Naive thymus-derived CD4-positive, alpha-beta T cell (primary cell): ENCODE measurements at regions not wholly inside any gene's neighbourhood (a gene's known extent, or its start where the extent isn't known, plus 50 kb on each side); places are given as distances from the start of the nearest gene placed in this dataset.

Experiments used
- ATAC-seq: fragments of 150-1000 bp; cut with Tn5 transposase; 2 replicates; pipeline ENCODE4 v1.10.0; 2021; ENCODE audit warnings: mild to moderate bottlenecking, moderate library complexity
- CTCF ChIA-PET: fragments of 350-600 bp; sonication (Branson Sonifier 250); formaldehyde crosslinking; loops from one replicate; lab custom pipeline; 2021; ENCODE audit warnings: antibody characterized with exemption; lab: Charles Lee
- POLR2A ChIA-PET: fragments of 350-600 bp; sonication (Branson Sonifier 250); formaldehyde crosslinking; loops from one replicate; lab custom pipeline; 2021; ENCODE audit warnings: antibody characterized with exemption, inconsistent platforms; lab: Charles Lee
- DNase-seq, 9 donors: peaks; one replicate each; pipeline versions ENCODE4 v3.0.0 to v3.0.0-alpha.2; 2020 to 2022; ENCODE audit warnings: mixed read lengths in 1 of 9
- H3K27ac ChIP-seq: one replicate; pipeline ENCODE4 v1.7.0; 2013; ENCODE audit warnings: mild to moderate bottlenecking, low read depth, low read length, moderate library complexity
- H3K27me3 ChIP-seq, 2 donors: one replicate each; pipeline ENCODE4 v1.7.0; 2013; ENCODE audit warnings: low read length in 2 of 2, mild to moderate bottlenecking in 2 of 2, moderate library complexity in 2 of 2; ENCODE audit not compliant: control insufficient read depth in 2 of 2, insufficient read depth in 2 of 2
- H3K36me3 ChIP-seq, 3 experiments: 1 replicate in 2 of 3; 2 replicates in 1 of 3; pipeline ENCODE4 v1.7.0; 2013; ENCODE audit warnings: low read length in 3 of 3, mild to moderate bottlenecking in 3 of 3, moderate library complexity in 1 of 3; ENCODE audit not compliant: insufficient read depth in 3 of 3, control insufficient read depth in 2 of 3
- H3K4me1 ChIP-seq, 2 donors: one replicate each; pipeline ENCODE4 v1.7.0; 2013; ENCODE audit warnings: low read length in 2 of 2, mild to moderate bottlenecking in 2 of 2, moderate library complexity in 1 of 2; ENCODE audit not compliant: control insufficient read depth in 2 of 2, insufficient read depth in 2 of 2
- H3K4me3 ChIP-seq: 2 replicates; pipeline ENCODE4 v1.7.0; 2013; ENCODE audit warnings: mild to moderate bottlenecking, low read length
- H3K9me3 ChIP-seq, 3 experiments: 1 replicate in 2 of 3; 2 replicates in 1 of 3; pipeline ENCODE4 v1.7.0; 2013; ENCODE audit warnings: low read length in 3 of 3; ENCODE audit not compliant: control insufficient read depth in 2 of 3
- H3K27ac Mint-ChIP-seq, 9 donors: one replicate each; pipeline ENCODE4 v1.8.0; 2020 to 2022; ENCODE audit warnings: mixed read lengths in 9 of 9, mild to moderate bottlenecking in 8 of 9, moderate library complexity in 5 of 9, inconsistent platforms in 2 of 9
- H3K27me3 Mint-ChIP-seq, 5 donors: one replicate each; pipeline ENCODE4 v1.8.0; 2021 to 2022; ENCODE audit warnings: mixed read lengths in 5 of 5, mild to moderate bottlenecking in 1 of 5
- H3K36me3 Mint-ChIP-seq, 5 donors: one replicate each; pipeline ENCODE4 v1.8.0; 2020 to 2022; ENCODE audit warnings: mixed read lengths in 5 of 5, mild to moderate bottlenecking in 3 of 5, inconsistent platforms in 1 of 5
- H3K4me1 Mint-ChIP-seq, 7 donors: one replicate each; pipeline ENCODE4 v1.8.0; 2020 to 2022; ENCODE audit warnings: mixed read lengths in 7 of 7, mild to moderate bottlenecking in 3 of 7, inconsistent platforms in 1 of 7
- H3K4me3 Mint-ChIP-seq, 10 donors: one replicate each; pipeline ENCODE4 v1.8.0; 2020 to 2022; ENCODE audit warnings: mild to moderate bottlenecking in 10 of 10, mixed read lengths in 10 of 10, moderate library complexity in 6 of 10, inconsistent platforms in 2 of 10
- H3K9me3 Mint-ChIP-seq, 11 donors: one replicate each; pipeline ENCODE4 v1.8.0; 2020 to 2022; ENCODE audit warnings: mixed read lengths in 11 of 11, mild to moderate bottlenecking in 4 of 11, inconsistent platforms in 1 of 11, moderate library complexity in 1 of 11
- intact Hi-C, 2 donors: fragments of 100-400 bp; cut with micrococcal nuclease; formaldehyde crosslinking; loops; one replicate each; pipeline ENCODE4 v1.15.1; 2023

- H3K4me3 Mint-ChIP-seq = no peak overlapping the region
- H3K9me3 ChIP-seq = no peaks in the 10 kb centered on the region
- ATAC-seq (no peak), DNase-seq (no peak)
- no peaks in the 10 kb centered on the region for H3K36me3 ChIP-seq
- H3K4me1 ChIP-seq = no peaks in the 10 kb centered on the region
- peaks cover 0 to 24% (median 4%) of the 10 kb centered on the region in 11 donors for H3K9me3 Mint-ChIP-seq
- no peaks in the 10 kb centered on the region for H3K36me3 Mint-ChIP-seq
- no peak overlapping the region for H3K27ac Mint-ChIP-seq
- ChIA-PET POLR2A (no interaction called here), CTCF (no interaction called here)
- peaks cover 0 to 5% (median 3%) of the 10 kb centered on the region in 5 donors for H3K27me3 Mint-ChIP-seq
- no peaks in the 10 kb centered on the region for H3K27me3 ChIP-seq
- intact Hi-C loops = no loop called here
- no peak overlapping the region for H3K4me3 ChIP-seq
- no peak overlapping the region for H3K27ac ChIP-seq
- no peaks in the 10 kb centered on the region for H3K4me1 Mint-ChIP-seq
Measured at GRCh38 chr17:70230850-70231640, 61.7 kb downstream of the KCNJ2 start.

- Histone ChIP-seq H3K27me3 (no peaks in the 10 kb centered on the region), H3K4me1 (no peaks in the 10 kb centered on the region), H3K9me3 (no peaks in the 10 kb centered on the region), H3K27ac (no peak overlapping the region), H3K4me3 (no peak overlapping the region), H3K36me3 (no peaks in the 10 kb centered on the region)
- CTCF ChIA-PET = no interaction called here
- intact Hi-C loops = no loop called here
- no peak overlapping the region for H3K27ac Mint-ChIP-seq
- no peak overlapping the region for H3K4me3 Mint-ChIP-seq
- peaks cover 0 to 31% (median 4%) of the 10 kb centered on the region in 11 donors for H3K9me3 Mint-ChIP-seq
- H3K4me1 Mint-ChIP-seq = no peaks in the 10 kb centered on the region
- H3K27me3 Mint-ChIP-seq = peaks cover 0 to 5% (median 0%) of the 10 kb centered on the region in 5 donors
- no peak for DNase-seq
- POLR2A ChIA-PET = no interaction called here
- ATAC-seq = no peak
- H3K36me3 Mint-ChIP-seq = no peaks in the 10 kb centered on the region
Measured at GRCh38 chr17:70232466-70232865, 63.1 kb downstream of the KCNJ2 start.

DNA sequence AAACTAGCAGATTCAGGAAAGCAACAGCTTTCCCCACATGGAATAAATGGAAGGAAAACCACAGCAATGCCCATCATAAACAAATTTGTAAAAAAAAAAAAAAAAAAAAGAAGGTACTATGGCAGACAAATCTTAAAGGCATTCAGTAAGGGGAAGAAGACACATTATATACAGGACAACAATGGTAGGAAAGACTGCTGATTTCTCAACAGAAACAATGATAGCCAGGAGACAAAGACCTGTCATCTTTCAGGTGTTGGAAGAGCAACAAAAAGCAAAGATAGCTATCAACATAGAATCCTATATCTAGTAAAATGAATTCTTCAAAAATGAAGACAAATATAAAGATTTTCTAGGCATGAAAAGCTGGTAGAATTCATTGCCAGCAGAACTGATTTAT lies 65.9 kb downstream of the KCNJ2 start:
- no peak overlapping the region for H3K27ac Mint-ChIP-seq
- H3K27me3 ChIP-seq = no peaks in the 10 kb centered on the region
- no peaks in the 10 kb centered on the region for H3K36me3 Mint-ChIP-seq
- H3K4me1 Mint-ChIP-seq = no peaks in the 10 kb centered on the region
- H3K27me3 Mint-ChIP-seq = peaks cover 0 to 5% (median 0%) of the 10 kb centered on the region in 5 donors
- no peak overlapping the region for H3K4me3 ChIP-seq
- no peaks in the 10 kb centered on the region for H3K36me3 ChIP-seq
- ATAC-seq = no peak
- peaks cover 0 to 31% (median 4%) of the 10 kb centered on the region in 11 donors for H3K9me3 Mint-ChIP-seq
- H3K4me3 Mint-ChIP-seq = no peak overlapping the region
- ChIA-PET CTCF (no interaction called here), POLR2A (no interaction called here)
- no peaks in the 10 kb centered on the region for H3K4me1 ChIP-seq
- H3K27ac ChIP-seq = no peak overlapping the region
- no peaks in the 10 kb centered on the region for H3K9me3 ChIP-seq
- no peak for DNase-seq
- intact Hi-C loops = no loop called here

- Mint-ChIP-seq H3K4me3 (no peak overlapping the region), H3K27me3 (no peaks in the 10 kb centered on the region), H3K27ac (no peak overlapping the region), H3K9me3 (peaks cover 0 to 21% (median 4%) of the 10 kb centered on the region in 11 donors), H3K36me3 (no peaks in the 10 kb centered on the region), H3K4me1 (no peaks in the 10 kb centered on the region)
- Histone ChIP-seq H3K27ac (no peak overlapping the region), H3K36me3 (no peaks in the 10 kb centered on the region), H3K27me3 (no peaks in the 10 kb centered on the region), H3K4me3 (no peak overlapping the region), H3K9me3 (no peaks in the 10 kb centered on the region), H3K4me1 (no peaks in the 10 kb centered on the region)
- CTCF ChIA-PET = no interaction called here
- ATAC-seq (no peak), DNase-seq (no peak)
- intact Hi-C loops = no loop called here
- POLR2A ChIA-PET = no interaction called here
Measured at GRCh38 chr17:70238228-70238627, 68.9 kb downstream of the KCNJ2 start.

DNA sequence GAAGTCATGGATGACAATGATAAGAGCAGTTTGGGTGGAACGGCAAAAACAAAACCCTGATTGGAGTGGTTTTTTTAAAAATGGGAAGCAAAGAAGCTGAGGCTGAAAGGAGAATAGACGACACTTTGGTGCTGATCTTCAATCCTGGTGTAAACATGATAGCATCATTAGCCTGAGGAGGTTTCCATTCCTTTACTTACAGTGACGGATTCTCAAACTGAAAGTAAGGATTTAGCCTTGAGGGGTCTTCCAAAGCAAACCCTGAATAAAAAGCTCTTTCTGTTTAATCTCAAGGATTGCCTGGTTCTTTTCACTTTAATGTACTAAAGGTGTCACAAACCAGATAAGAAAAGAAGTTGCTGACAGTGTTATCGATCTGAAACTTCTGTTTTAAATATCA lies 69.3 kb downstream of the KCNJ2 start:
- H3K9me3 Mint-ChIP-seq = peaks cover 0 to 21% (median 4%) of the 10 kb centered on the region in 11 donors
- intact Hi-C loops = no loop called here
- no peak for DNase-seq
- H3K9me3 ChIP-seq = no peaks in the 10 kb centered on the region
- H3K27ac Mint-ChIP-seq = no peak overlapping the region
- H3K36me3 ChIP-seq = no peaks in the 10 kb centered on the region
- H3K4me3 ChIP-seq = no peak overlapping the region
- ATAC-seq = no peak
- no peaks in the 10 kb centered on the region for H3K4me1 ChIP-seq
- no peak overlapping the region for H3K4me3 Mint-ChIP-seq
- H3K36me3 Mint-ChIP-seq = no peaks in the 10 kb centered on the region
- H3K4me1 Mint-ChIP-seq = no peaks in the 10 kb centered on the region
- ChIA-PET POLR2A (no interaction called here), CTCF (no interaction called here)
- no peaks in the 10 kb centered on the region for H3K27me3 Mint-ChIP-seq
- H3K27ac ChIP-seq = no peak overlapping the region
- no peaks in the 10 kb centered on the region for H3K27me3 ChIP-seq

DNA sequence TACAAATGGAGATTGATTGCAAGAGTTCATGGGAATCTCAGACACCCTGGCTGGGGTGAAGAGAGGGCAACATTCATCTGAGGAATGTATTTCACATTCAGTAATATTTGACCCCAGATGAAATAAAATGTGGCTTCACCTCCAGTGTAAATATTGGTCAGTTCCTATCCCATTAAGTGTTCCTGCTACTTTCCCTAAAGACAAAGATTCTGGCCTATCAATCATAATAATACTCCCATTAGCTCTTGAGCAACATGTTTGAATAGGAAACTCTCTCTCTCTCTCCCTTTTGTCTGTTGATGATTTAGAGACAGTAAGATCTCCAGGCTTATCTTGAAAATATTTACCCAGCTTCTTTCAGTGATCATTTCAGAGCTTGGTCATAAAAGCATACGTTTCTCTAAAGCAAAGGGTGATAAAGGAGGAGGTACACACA lies 70.1 kb downstream of the KCNJ2 start:
- Histone ChIP-seq H3K9me3 (no peaks in the 10 kb centered on the region), H3K27ac (no peak overlapping the region), H3K4me3 (no peak overlapping the region), H3K4me1 (no peaks in the 10 kb centered on the region), H3K27me3 (no peaks in the 10 kb centered on the region), H3K36me3 (no peaks in the 10 kb centered on the region)
- DNase-seq = no peak
- no peak for ATAC-seq
- Mint-ChIP-seq H3K36me3 (no peaks in the 10 kb centered on the region), H3K27ac (no peak overlapping the region), H3K27me3 (no peaks in the 10 kb centered on the region), H3K9me3 (peaks cover 0 to 17% (median 1%) of the 10 kb centered on the region in 11 donors), H3K4me1 (no peaks in the 10 kb centered on the region), H3K4me3 (no peak overlapping the region)
- ChIA-PET POLR2A (no interaction called here), CTCF (no interaction called here)
- intact Hi-C loops = no loop called here

- no peak overlapping the region for H3K4me3 ChIP-seq
- H3K27ac Mint-ChIP-seq = no peak overlapping the region
- H3K27me3 ChIP-seq = no peaks in the 10 kb centered on the region
- intact Hi-C loops = no loop called here
- H3K4me1 Mint-ChIP-seq = no peaks in the 10 kb centered on the region
- no peak overlapping the region for H3K27ac ChIP-seq
- H3K36me3 Mint-ChIP-seq = no peaks in the 10 kb centered on the region
- CTCF ChIA-PET = no interaction called here
- POLR2A ChIA-PET = no interaction called here
- no peak for DNase-seq
- H3K9me3 ChIP-seq = no peaks in the 10 kb centered on the region
- peaks cover 0 to 10% (median 0%) of the 10 kb centered on the region in 11 donors for H3K9me3 Mint-ChIP-seq
- no peak overlapping the region for H3K4me3 Mint-ChIP-seq
- H3K36me3 ChIP-seq = no peaks in the 10 kb centered on the region
- no peak for ATAC-seq
- H3K27me3 Mint-ChIP-seq = peaks cover 0 to 3% (median 0%) of the 10 kb centered on the region in 5 donors
- no peaks in the 10 kb centered on the region for H3K4me1 ChIP-seq
Measured at GRCh38 chr17:70241071-70241470, 71.7 kb downstream of the KCNJ2 start.
